Astrocyte (in vitro differentiated cells and primary cell): ENCODE measurements at regions not wholly inside any gene's neighbourhood (a gene's known extent, or its start where the extent isn't known, plus 50 kb on each side); places are given as distances from the start of the nearest gene placed in this dataset.

Source experiments
- DNase-seq: peaks from one replicate; pipeline ENCODE4 v3.0.0-alpha.2; 2010; ENCODE audit warnings: low read depth
- FAIRE-seq: peaks from 2 replicates; lab custom pipeline; 2011; peaks lifted over from hg19 to GRCh38; lab: Jason Lieb, UNC
- H2AFZ ChIP-seq: 2 replicates; pipeline ENCODE4 v1.6.0; 2012; ENCODE audit warnings: low read depth, low read length, inconsistent platforms
- H3K27ac ChIP-seq: 2 replicates; pipeline ENCODE4 v1.5.1; 2011; ENCODE audit warnings: low read depth, low read length, inconsistent platforms
- H3K27me3 ChIP-seq: 2 replicates; pipeline ENCODE4 v1.6.0; 2011; ENCODE audit warnings: low read length, inconsistent platforms; ENCODE audit not compliant: insufficient read depth
- H3K36me3 ChIP-seq: 2 replicates; pipeline ENCODE4 v1.5.1; 2011; ENCODE audit warnings: low read length, inconsistent platforms; ENCODE audit not compliant: insufficient read depth
- H3K4me1 ChIP-seq: 2 replicates; pipeline ENCODE4 v1.5.1; 2011; ENCODE audit warnings: low read length, inconsistent platforms; ENCODE audit not compliant: insufficient read depth
- H3K4me2 ChIP-seq: 2 replicates; pipeline ENCODE4 v1.6.0; 2012; ENCODE audit warnings: low read length, inconsistent platforms
- H3K4me3 ChIP-seq: 2 replicates; pipeline ENCODE4 v1.5.1; 2011; ENCODE audit warnings: low read depth, mild to moderate bottlenecking, low read length, inconsistent platforms; ENCODE audit not compliant: insufficient read depth
- H3K79me2 ChIP-seq: 2 replicates; pipeline ENCODE4 v1.6.0; 2012; ENCODE audit warnings: mild to moderate bottlenecking, low read length, inconsistent platforms; ENCODE audit not compliant: insufficient read depth
- H3K9ac ChIP-seq: 2 replicates; pipeline ENCODE4 v1.6.0; 2012; ENCODE audit warnings: mild to moderate bottlenecking, low read length, inconsistent platforms
- H3K9me3 ChIP-seq: 2 replicates; pipeline ENCODE4 v1.5.1; 2012; ENCODE audit warnings: low read depth, mild to moderate bottlenecking, low read length, inconsistent platforms; ENCODE audit not compliant: insufficient read depth
- H4K20me1 ChIP-seq: 2 replicates; pipeline ENCODE4 v1.6.0; 2012; ENCODE audit warnings: low read length, inconsistent platforms; ENCODE audit not compliant: insufficient read depth
- H3K27ac Mint-ChIP-seq: one replicate; pipeline ENCODE4 v1.8.0; 2021; ENCODE audit warnings: mild to moderate bottlenecking, mixed read lengths; ENCODE audit not compliant: unreplicated experiment
- H3K27me3 Mint-ChIP-seq: one replicate; pipeline ENCODE4 v1.8.0; 2021; ENCODE audit warnings: low read depth, mixed read lengths; ENCODE audit not compliant: unreplicated experiment
- H3K36me3 Mint-ChIP-seq: one replicate; pipeline ENCODE4 v1.8.0; 2021; ENCODE audit warnings: low read depth, mixed read lengths; ENCODE audit not compliant: unreplicated experiment
- H3K4me1 Mint-ChIP-seq: one replicate; pipeline ENCODE4 v1.8.0; 2021; ENCODE audit warnings: low read depth, mixed read lengths; ENCODE audit not compliant: unreplicated experiment
- H3K4me3 Mint-ChIP-seq: one replicate; pipeline ENCODE4 v1.8.0; 2021; ENCODE audit warnings: mild to moderate bottlenecking, moderate library complexity, mixed read lengths; ENCODE audit not compliant: unreplicated experiment
- H3K9me3 Mint-ChIP-seq: one replicate; pipeline ENCODE4 v1.8.0; 2021; ENCODE audit warnings: mild to moderate bottlenecking, mixed read lengths; ENCODE audit not compliant: unreplicated experiment
- CTCF ChIP-seq: IDR thresholded peaks from 2 replicates; pipeline ENCODE4 v1.5.1; 2011; ENCODE audit warnings: low read depth, mild to moderate bottlenecking, inconsistent platforms, low read length, moderate library complexity; ENCODE audit not compliant: insufficient read depth
- EZH2 ChIP-seq: IDR thresholded peaks from 2 replicates; pipeline ENCODE4 v1.6.1; 2012; ENCODE audit warnings: mild to moderate bottlenecking, low read length, inconsistent platforms; ENCODE audit not compliant: insufficient read depth

GRCh38 chr5:68557162-68557936 is 341.8 kb downstream of the PIK3R1 start:
- H4K20me1 ChIP-seq: no peaks in the 10 kb centered on the region
- no peaks in the 10 kb centered on the region for H3K27me3 ChIP-seq
- no peak overlapping the region for H3K4me3 ChIP-seq
- H2AFZ ChIP-seq: no peak overlapping the region
- no peak overlapping the region for H3K9ac ChIP-seq
- FAIRE-seq: no peak
- H3K4me3 Mint-ChIP-seq: no peak overlapping the region
- H3K36me3 Mint-ChIP-seq: no peaks in the 10 kb centered on the region
- no peak overlapping the region for H3K27ac Mint-ChIP-seq
- H3K9me3 Mint-ChIP-seq: peaks cover 3% of the 10 kb centered on the region
- H3K4me1 ChIP-seq: no peaks in the 10 kb centered on the region
- no peaks in the 10 kb centered on the region for H3K4me1 Mint-ChIP-seq
- H3K79me2 ChIP-seq: no peaks in the 10 kb centered on the region
- no peak overlapping the region for H3K27ac ChIP-seq
- no peaks in the 10 kb centered on the region for H3K27me3 Mint-ChIP-seq
- H3K4me2 ChIP-seq: peak overlapping the region; percentile 7
- H3K9me3 ChIP-seq: no peaks in the 10 kb centered on the region
- no peak for TF ChIP-seq CTCF
- no peak for TF ChIP-seq EZH2
- peak; percentile 35 for DNase-seq
- no peaks in the 10 kb centered on the region for H3K36me3 ChIP-seq

GRCh38 chr5:68562308-68562707 is 346.8 kb downstream of the PIK3R1 start:
- H3K4me3 ChIP-seq: no peak overlapping the region
- Mint-ChIP-seq H3K4me3 (no peak overlapping the region), H3K4me1 (no peaks in the 10 kb centered on the region), H3K27ac (no peak overlapping the region), H3K36me3 (no peaks in the 10 kb centered on the region), H3K27me3 (no peaks in the 10 kb centered on the region), H3K9me3 (peaks cover 13% of the 10 kb centered on the region)
- H3K4me1 ChIP-seq: no peaks in the 10 kb centered on the region
- H3K27ac ChIP-seq: no peak overlapping the region
- H3K79me2 ChIP-seq: no peaks in the 10 kb centered on the region
- DNase-seq (peak; percentile 43), FAIRE-seq (no peak)
- no peaks in the 10 kb centered on the region for H3K27me3 ChIP-seq
- H3K9me3 ChIP-seq: peaks cover 4% of the 10 kb centered on the region
- H3K9ac ChIP-seq: no peak overlapping the region
- TF ChIP-seq CTCF: no peak
- TF ChIP-seq EZH2: no peak
- no peaks in the 10 kb centered on the region for H3K36me3 ChIP-seq
- H3K4me2 ChIP-seq: no peak overlapping the region
- H2AFZ ChIP-seq: no peak overlapping the region
- H4K20me1 ChIP-seq: no peaks in the 10 kb centered on the region

- Mint-ChIP-seq H3K4me3 (no peak overlapping the region), H3K27me3 (no peaks in the 10 kb centered on the region), H3K36me3 (no peaks in the 10 kb centered on the region), H3K27ac (no peak overlapping the region), H3K9me3 (peaks cover 12% of the 10 kb centered on the region), H3K4me1 (no peaks in the 10 kb centered on the region)
- H3K27ac ChIP-seq: no peak overlapping the region
- no peaks in the 10 kb centered on the region for H3K79me2 ChIP-seq
- no peaks in the 10 kb centered on the region for H3K36me3 ChIP-seq
- no peak for TF ChIP-seq CTCF
- TF ChIP-seq EZH2: no peak
- DNase-seq (no peak), FAIRE-seq (no peak)
- no peak overlapping the region for H3K4me2 ChIP-seq
- no peak overlapping the region for H2AFZ ChIP-seq
- no peaks in the 10 kb centered on the region for H3K27me3 ChIP-seq
- H4K20me1 ChIP-seq: no peaks in the 10 kb centered on the region
- H3K4me3 ChIP-seq: no peak overlapping the region
- peaks cover 4% of the 10 kb centered on the region for H3K9me3 ChIP-seq
- H3K9ac ChIP-seq: no peak overlapping the region
- no peaks in the 10 kb centered on the region for H3K4me1 ChIP-seq
Observed at GRCh38 chr5:68565427-68565826, 349.9 kb downstream of the PIK3R1 start.
